GM19240 (cell line): ENCODE measurements at regions not wholly inside any gene's neighbourhood (a gene's known extent, or its start where the extent isn't known, plus 50 kb on each side); places are given as distances from the start of the nearest gene placed in this dataset.
"Not testable (repeated sequence)": the region's sequence is repeated elsewhere in the genome, so short reads cannot be mapped to it uniquely, and the experiment has no call there.

Experiments
- DNase-seq: peaks from one replicate; pipeline ENCODE4 v3.0.0; 2011; ENCODE audit warnings: low spot score; ENCODE audit not compliant: insufficient read length

DNA sequence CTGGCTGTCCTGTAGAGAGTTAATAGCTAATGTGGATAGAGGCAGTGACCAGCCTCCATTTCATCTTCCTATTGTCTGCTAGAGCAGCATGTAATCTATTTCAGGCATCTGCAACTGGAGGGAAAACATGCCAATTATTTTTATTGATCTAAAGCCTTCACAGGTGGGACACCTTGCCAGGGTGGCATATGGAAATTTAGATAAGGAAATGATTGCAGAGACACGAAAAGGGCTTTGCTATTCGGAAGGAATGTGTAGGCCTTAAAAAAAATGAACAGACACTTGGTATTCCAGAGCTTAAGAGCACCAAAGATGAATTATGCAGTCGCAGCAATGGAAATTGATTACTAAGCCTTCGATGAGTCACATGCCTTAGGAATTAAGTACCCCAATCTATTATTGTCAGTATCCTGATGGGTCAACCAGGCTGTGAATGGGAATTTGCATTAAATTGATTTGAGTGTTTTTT lies 454.7 kb downstream of the SQOR start:
- DNase-seq = no peak

DNA sequence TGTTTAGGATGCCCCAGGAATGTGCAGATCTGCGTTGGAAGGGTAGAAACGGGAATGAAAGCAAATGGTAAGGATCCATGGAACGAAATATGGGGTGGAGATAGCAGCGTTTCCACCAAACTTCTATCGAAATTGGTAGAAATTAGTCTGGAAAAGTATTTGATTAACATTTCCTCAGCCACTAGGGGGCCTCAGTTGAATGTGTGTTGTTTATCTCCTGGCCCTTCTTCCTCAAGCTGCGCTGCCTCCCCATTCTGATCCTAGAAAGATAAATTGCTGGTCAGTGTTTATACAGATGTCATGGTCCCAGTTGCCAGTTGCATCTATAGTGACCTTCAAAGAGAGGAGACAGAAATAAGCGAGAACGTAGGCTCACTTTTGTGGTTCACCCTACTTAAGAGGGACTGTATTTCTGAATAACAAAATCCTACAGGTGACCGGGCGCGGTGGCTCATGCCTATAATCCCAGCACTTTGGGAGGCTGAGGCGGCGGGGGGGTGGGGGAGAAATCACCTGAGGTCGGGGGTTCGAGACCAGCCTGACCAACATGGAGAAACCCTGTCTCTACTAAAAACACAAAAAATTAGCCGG lies 457.1 kb downstream of the SQOR start:
- DNase-seq = no peak

DNA sequence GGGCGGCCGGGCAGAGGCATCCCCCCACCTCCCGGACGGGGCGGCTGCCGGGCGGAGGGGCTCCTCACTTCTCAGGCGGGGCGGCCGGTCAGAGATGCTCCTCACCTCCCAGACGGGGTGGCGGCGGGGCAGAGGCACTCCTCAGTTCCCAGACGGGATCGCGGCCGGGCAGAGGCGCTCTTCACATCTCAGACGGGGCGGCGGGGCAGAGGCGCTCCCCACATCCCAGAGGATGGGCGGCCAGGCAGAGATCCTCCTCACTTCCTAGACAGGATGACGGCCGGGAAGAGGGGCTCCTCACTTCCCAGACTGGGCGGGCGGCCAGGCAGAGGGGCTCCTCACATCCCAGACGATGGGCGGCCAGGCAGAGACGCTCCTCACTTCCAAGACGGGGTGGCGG lies 463.2 kb downstream of the SQOR start:
- not testable (repeated sequence) for DNase-seq

DNA sequence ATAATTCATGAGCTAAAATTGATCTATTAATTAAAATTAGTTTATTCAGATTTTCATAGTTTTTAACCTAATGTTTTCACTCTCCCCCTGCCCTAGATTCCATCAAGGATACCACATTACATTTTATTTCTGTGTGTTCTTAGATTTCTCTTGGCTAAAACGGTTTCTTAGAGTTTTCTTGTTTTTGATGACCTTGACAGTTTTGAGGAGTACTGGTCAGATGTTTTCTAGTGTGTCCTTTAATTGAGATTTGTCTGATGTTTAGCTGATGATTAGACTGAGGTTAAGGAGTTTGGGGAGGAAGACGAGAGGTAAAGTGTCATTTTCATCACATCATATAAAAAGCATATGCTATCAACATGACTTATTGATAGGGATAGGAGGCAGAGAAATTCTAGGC lies 475.9 kb downstream of the SQOR start:
- DNase-seq = no peak

GRCh38 chr15:46111730-46112129 lies 476.9 kb downstream of the SQOR start:
- DNase-seq = no peak

DNA sequence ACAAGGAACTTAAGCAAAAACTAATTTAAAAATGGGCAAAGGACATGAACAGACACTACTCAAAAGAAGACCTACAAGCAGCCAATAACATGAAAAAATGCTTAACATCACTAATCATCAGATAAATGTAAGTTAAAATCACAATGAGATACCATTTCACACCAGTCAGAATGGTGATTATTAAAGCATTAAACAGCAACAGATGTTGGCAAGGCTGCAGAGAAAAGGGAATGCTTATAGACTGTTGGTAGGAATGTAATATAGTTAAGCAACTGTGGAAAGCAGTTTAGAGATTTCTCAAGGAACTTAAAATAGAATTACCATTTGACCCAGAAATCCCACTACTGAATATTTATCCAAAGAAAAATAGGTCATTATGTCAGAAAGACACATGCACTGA lies 482.2 kb downstream of the SQOR start:
- DNase-seq = no peak

DNA sequence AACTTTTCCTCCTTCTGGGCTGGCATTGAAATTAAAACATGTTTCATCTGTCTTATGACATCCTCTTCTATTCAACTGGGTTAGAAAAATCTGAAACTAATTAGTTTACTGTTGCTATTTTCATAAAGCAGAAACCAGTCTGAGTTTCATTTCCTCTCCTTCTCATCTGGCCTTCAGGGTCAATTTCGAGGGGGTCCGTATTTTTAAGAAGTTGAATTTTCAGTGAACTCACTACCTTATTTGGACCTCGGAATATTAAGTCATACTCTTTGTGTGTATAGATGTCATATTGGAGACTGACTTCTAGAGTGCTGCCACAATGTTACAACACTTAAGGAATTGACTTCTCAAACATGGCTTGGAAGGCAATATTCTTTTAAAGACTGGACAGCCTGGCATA lies 485.9 kb downstream of the SQOR start:
- no peak for DNase-seq

DNA sequence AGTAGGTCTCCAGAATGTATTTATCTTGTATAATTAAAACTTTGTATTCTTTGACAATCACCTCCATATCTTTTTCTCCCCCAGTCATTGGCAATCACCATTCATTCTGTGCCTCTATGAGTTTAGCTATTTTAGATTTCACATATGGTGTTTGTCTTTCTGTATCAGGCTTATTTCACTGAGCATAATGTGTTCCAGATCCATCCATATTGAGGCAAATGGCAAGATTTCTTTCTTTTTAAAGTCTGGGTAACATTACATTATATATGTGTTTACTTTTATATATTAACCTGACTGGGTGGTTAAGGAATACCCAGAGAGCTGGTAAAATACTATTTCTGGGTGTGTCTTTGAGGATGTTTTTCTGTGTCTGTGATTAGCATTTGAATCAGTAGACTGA lies 486.6 kb downstream of the SQOR start:
- DNase-seq = no peak

DNA sequence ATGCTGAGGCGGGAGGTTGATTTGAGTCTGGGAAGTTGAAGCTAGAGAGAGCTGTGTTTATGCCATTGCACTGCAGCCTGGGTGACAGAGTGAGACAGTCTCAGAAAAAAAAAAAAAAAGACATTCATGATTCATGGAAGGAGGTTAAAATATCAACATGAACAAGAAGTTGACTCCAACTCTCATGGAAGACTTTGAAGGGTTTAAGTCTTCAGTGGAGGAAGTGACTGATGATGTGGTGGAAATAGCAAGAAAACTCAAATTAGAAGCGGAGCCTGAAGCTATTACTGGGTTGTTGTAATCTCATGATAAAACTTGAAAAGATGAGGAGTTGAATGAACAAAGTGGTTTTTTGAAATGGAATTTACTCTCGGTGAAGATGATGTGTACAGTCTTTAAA lies 491.8 kb downstream of the SQOR start:
- DNase-seq = no peak

GRCh38 chr15:46127361-46127874 lies 492.6 kb downstream of the SQOR start:
- DNase-seq = no peak

DNA sequence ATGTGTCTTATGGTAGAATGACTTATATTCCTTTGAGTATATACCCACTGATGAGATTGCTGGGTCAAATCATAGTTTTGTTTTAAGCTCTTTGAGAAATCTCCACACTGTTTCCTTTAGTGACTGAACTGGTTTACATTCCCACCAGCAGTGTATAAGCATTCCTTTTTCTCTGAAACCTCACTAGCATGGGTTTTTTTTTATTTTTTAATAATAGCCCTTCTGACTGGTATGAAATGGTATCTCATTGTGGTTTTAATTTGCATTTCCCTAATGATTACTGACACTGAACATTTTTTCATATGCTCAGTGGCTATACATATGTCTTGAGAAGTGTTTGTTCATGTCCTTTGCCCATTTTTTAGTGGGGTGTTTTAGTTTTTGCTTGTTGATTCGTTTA lies 494.3 kb downstream of the SQOR start:
- DNase-seq = no peak

- DNase-seq = no peak
Observed at GRCh38 chr15:46131876-46132275, 497.0 kb downstream of the SQOR start.

DNA sequence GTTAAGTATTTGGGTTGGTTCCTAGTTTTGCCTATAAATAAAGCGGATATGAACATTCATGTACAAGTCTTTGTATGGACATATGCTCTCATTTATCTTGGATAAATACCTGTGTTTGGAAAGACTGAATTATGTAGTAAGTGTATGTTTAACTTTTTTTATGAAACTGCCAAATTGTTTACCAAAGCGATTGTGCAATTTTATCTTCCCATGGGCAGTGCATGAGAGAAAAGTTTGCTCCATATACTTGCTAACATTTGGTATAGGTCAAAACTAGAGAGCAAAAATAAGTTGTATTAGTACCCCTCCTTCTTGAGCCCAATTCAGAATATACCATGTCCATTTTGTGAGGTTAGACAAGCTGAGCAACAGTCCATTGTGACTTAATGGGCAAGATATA lies 502.6 kb downstream of the SQOR start:
- no peak for DNase-seq

GRCh38 chr15:46146002-46146401 lies 511.2 kb downstream of the SQOR start:
- no peak for DNase-seq

DNA sequence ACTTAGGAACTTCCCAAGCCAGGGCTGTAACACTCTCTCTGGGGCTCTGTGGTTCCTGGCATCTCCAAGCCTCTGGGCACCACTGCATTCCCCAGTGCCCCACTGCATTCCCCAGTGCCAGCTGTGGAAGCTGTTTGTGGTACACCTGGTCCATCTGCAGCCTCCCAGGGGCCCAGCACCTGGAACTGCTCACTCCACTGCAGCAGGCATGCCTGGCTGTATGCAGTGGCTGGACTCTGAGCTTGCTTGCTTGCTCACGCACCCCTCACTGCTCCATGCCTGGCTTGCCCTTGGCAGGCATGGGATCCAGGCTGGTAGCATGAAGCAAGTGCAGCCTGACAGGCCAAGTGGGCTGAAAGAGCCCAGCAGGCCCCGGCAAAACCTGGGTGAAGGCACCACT lies 512.1 kb downstream of the SQOR start:
- DNase-seq = no peak

DNA sequence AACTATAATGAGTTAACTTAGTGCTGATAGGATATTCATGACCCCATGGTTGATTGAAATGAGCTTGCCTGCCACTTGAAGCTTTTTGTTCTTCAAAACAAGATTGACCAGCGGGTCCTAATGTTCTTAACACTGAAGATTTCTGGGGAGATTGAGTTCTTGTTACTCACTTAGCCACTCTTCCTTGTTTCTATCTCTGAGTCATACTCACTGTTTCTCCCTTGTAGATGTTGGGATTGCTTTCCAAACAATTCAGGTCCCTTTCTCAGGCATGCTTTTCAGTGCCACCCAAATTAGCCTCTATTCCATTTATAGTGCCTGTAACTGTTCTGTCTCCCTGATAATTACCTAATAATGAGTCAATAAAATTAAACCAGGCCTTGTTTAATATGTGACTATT lies 517.0 kb downstream of the SQOR start:
- no peak for DNase-seq

GRCh38 chr15:46166750-46167149 lies 531.9 kb downstream of the SQOR start:
- no peak for DNase-seq

DNA sequence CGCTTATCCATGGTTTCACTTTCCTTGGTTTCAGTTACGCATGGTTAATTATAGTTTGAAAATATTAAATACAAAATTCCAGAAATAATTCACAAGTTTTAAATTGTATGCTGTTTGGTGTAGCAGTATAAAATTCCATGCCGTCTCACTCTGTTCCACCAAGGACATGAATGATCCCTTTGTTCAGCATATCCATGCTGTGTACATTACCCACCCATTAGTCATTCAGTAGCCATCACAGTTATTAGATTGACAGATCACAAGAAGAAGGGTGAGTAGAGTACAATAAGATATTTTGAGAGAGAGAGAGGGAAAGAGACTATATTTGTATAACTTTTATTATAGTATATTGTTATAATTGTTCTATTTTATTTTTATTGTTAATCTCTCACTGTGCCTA lies 535.5 kb downstream of the SQOR start:
- DNase-seq = no peak

GRCh38 chr15:46174122-46174521 lies 539.3 kb downstream of the SQOR start:
- DNase-seq = no peak

GRCh38 chr15:46177219-46177618 lies 542.4 kb downstream of the SQOR start:
- DNase-seq = no peak

DNA sequence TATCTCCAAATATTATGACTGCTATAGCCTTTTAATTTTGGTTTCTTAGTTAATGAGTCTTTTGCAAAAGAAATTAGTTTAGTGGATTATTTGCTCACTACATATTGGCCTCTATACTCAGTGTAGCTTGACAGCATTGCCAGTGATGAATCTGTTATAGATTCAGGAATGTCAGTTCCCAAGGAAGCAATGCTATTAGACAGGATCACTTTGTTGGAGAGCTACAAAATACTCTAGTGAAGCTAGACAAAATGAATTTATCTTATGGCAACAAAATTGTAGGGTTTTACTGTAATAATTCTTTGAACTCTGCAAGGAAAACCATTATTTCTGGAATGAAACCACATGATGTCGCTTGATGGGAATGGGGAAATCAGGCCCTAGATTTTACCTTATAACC lies 543.3 kb downstream of the SQOR start:
- DNase-seq = no peak

DNA sequence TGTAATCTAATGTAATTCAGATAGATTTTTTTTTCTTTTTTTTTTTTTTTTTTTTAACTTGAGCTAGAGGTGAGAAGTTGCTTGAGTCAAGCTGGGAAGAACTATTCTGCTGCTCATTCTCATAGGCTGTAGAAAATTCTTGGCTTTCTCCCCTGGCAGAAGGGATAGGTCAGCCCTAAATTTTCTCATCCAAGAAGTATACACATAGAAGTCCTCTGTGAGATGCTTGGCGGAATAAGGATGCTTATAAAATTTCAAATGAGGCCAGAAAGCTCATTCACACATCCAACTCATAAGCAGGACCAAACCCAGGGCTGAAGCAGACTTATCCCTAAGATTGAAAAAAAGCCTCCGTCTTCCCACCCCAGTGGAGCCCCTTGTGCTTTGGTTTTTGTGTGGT lies 572.5 kb downstream of the SQOR start:
- no peak for DNase-seq

- DNase-seq = no peak
Observed at GRCh38 chr15:46213551-46213950, 578.7 kb downstream of the SQOR start.

- no peak for DNase-seq
Observed at GRCh38 chr15:46222826-46223225, 588.0 kb downstream of the SQOR start.
